ENCODE measurements at regions not wholly inside any gene's neighbourhood (a gene's known extent, or its start where the extent isn't known, plus 50 kb on each side); places are given as distances from the start of the nearest gene placed in this dataset.

GRCh38 chr20:6685181-6685582 is 82.3 kb upstream of the BMP2 start:
- no peak overlapping the region for H3K4me3 ChIP-seq (ENCODE audit: control insufficient read depth, low read depth, low read length)
- TF ChIP-seq CTCF (IDR thresholded peaks at IDR 0.05; ENCODE audit: control insufficient read depth, insufficient read depth, low read depth, low read length, missing control alignments), result no peak
- DNase-seq (ENCODE audit: low read depth), result peak; percentile 7

GRCh38 chr20:6683021-6683977 is 84.2 kb upstream of the BMP2 start:
- DNase-seq (ENCODE audit: low read depth), result no peak
- H3K4me3 ChIP-seq (ENCODE audit: control insufficient read depth, low read depth, low read length), result no peak overlapping the region
- TF ChIP-seq CTCF (IDR thresholded peaks at IDR 0.05; ENCODE audit: control insufficient read depth, insufficient read depth, low read depth, low read length, missing control alignments), result no peak

GRCh38 chr20:6680854-6681253 is 86.6 kb upstream of the BMP2 start:
- H3K4me3 ChIP-seq (ENCODE audit: control insufficient read depth, low read depth, low read length), result no peak overlapping the region
- TF ChIP-seq CTCF (IDR thresholded peaks at IDR 0.05; ENCODE audit: control insufficient read depth, insufficient read depth, low read depth, low read length, missing control alignments), result no peak
- no peak for DNase-seq (ENCODE audit: low read depth)

- no peak for DNase-seq (ENCODE audit: low read depth)
- H3K4me3 ChIP-seq (ENCODE audit: control insufficient read depth, low read depth, low read length), result no peak overlapping the region
- TF ChIP-seq CTCF (IDR thresholded peaks at IDR 0.05; ENCODE audit: control insufficient read depth, insufficient read depth, low read depth, low read length, missing control alignments), result no peak
Measured at GRCh38 chr20:6680441-6680840, 87.0 kb upstream of the BMP2 start.

GRCh38 chr20:6679086-6679485 is 88.4 kb upstream of the BMP2 start:
- DNase-seq (ENCODE audit: low read depth), result no peak
- H3K4me3 ChIP-seq (ENCODE audit: control insufficient read depth, low read depth, low read length), result no peak overlapping the region
- TF ChIP-seq CTCF (IDR thresholded peaks at IDR 0.05; ENCODE audit: control insufficient read depth, insufficient read depth, low read depth, low read length, missing control alignments), result no peak

GRCh38 chr20:6678101-6678500 is 89.4 kb upstream of the BMP2 start:
- TF ChIP-seq CTCF (IDR thresholded peaks at IDR 0.05; ENCODE audit: control insufficient read depth, insufficient read depth, low read depth, low read length, missing control alignments), result no peak
- no peak overlapping the region for H3K4me3 ChIP-seq (ENCODE audit: control insufficient read depth, low read depth, low read length)
- DNase-seq (ENCODE audit: low read depth), result no peak

Data from AG09309 (cell line).